Hepatocyte (in vitro differentiated cells): ENCODE measurements at regions not wholly inside any gene's neighbourhood (a gene's known extent, or its start where the extent isn't known, plus 50 kb on each side); places are given as distances from the start of the nearest gene placed in this dataset.

Experiments
- DNase-seq: peaks from one replicate; pipeline ENCODE4 v3.0.0-alpha.2; 2016; ENCODE audit warnings: low spot score
- H2AFZ ChIP-seq: fragments of 200-600 bp; sonication (generic); 2 replicates; pipeline ENCODE4 v1.6.0; 2016; ENCODE audit warnings: antibody characterized with exemption, mild to moderate bottlenecking
- H3K27ac ChIP-seq: fragments of 200-600 bp; sonication (generic); 2 replicates; pipeline ENCODE4 v1.5.1; 2016; ENCODE audit warnings: mild to moderate bottlenecking
- H3K27me3 ChIP-seq: fragments of 200-600 bp; sonication (generic); 2 replicates; pipeline ENCODE4 v1.6.1; 2016
- H3K36me3 ChIP-seq: fragments of 200-600 bp; sonication (generic); replicated peaks from 2 replicates; pipeline ENCODE4 v1.5.1; 2016; ENCODE audit warnings: low read depth; ENCODE audit not compliant: insufficient read depth
- H3K4me1 ChIP-seq: fragments of 200-600 bp; sonication (generic); 2 replicates; pipeline ENCODE4 v1.5.1; 2016; ENCODE audit warnings: mild to moderate bottlenecking, moderate library complexity; ENCODE audit not compliant: insufficient read depth
- H3K4me2 ChIP-seq: fragments of 200-600 bp; sonication (generic); 2 replicates; pipeline ENCODE4 v1.6.0; 2016
- H3K4me3 ChIP-seq: fragments of 200-600 bp; sonication (generic); 2 replicates; pipeline ENCODE4 v1.5.1; 2016; ENCODE audit warnings: mild to moderate bottlenecking
- H3K79me2 ChIP-seq: fragments of 200-600 bp; sonication (generic); 2 replicates; pipeline ENCODE4 v1.6.0; 2017; ENCODE audit warnings: mild to moderate bottlenecking
- H3K9me2 ChIP-seq: fragments of 200-600 bp; sonication (generic); replicated peaks from 2 replicates; pipeline ENCODE4 v1.6.0; 2017; ENCODE audit warnings: mild to moderate bottlenecking; ENCODE audit not compliant: insufficient read depth
- H3K9me3 ChIP-seq: fragments of 200-600 bp; sonication (generic); 2 replicates; pipeline ENCODE4 v1.5.1; 2016; ENCODE audit warnings: low read depth, mild to moderate bottlenecking
- H4K20me1 ChIP-seq: fragments of 200-600 bp; sonication (generic); 2 replicates; pipeline ENCODE4 v1.6.0; 2016; ENCODE audit warnings: mild to moderate bottlenecking; ENCODE audit not compliant: insufficient read depth, poor library complexity, severe bottlenecking
- EZH2 ChIP-seq: fragments of 200-600 bp; sonication (generic); IDR thresholded peaks from 2 replicates; pipeline ENCODE4 v1.6.1; 2016; ENCODE audit warnings: antibody characterized with exemption, mild to moderate bottlenecking, borderline replicate concordance
- EZH2phosphoT487 ChIP-seq: fragments of 200-600 bp; sonication (generic); IDR thresholded peaks from one replicate; pipeline ENCODE4 v1.6.1; 2018; ENCODE audit warnings: antibody characterized with exemption, mild to moderate bottlenecking, low read depth, moderate library complexity; ENCODE audit not compliant: unreplicated experiment, severe bottlenecking
- WGBS: methylation state at CpG from one replicate; pipeline ENCODE4 v1.1.6; 2016; ENCODE audit warnings: low lambda C conversion rate; ENCODE audit errors: missing lambda C conversion rate; 5-methylcytosine and 5-hydroxymethylcytosine counted together
- TF ChIP-seq, protein P1 (sequence below): fragments of 200-600 bp; sonication (generic); IDR thresholded peaks from 2 replicates; pipeline ENCODE4 v1.5.1; 2016; ENCODE audit warnings: antibody characterized with exemption, mild to moderate bottlenecking; ENCODE audit not compliant: poor library complexity

DNA sequence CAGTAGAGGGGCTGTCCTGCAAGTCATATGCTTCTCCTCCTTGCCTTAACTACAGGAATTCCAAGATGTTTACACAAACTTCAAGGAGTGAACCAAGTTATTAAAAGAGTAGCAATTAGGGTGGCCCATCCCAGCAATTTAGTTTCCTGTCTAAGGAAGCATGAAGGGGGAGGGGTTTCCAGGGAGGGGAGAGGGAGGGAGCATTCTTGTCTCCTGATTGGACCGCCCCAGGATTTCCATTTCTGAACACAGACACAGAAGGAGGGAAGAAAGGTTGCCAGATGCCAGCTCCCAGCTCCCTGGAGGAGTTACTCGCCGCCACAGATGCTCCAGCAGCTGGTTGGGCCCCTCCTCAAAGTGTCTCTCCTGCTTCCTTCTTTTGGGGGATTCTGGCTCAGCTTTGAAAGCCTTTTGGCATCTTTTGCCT lies 107.6 kb downstream of the TRIB2 start:
- TF ChIP-seq EZH2phosphoT487 (no peak), EZH2 (no peak)
- TF ChIP-seq, protein P1, sequence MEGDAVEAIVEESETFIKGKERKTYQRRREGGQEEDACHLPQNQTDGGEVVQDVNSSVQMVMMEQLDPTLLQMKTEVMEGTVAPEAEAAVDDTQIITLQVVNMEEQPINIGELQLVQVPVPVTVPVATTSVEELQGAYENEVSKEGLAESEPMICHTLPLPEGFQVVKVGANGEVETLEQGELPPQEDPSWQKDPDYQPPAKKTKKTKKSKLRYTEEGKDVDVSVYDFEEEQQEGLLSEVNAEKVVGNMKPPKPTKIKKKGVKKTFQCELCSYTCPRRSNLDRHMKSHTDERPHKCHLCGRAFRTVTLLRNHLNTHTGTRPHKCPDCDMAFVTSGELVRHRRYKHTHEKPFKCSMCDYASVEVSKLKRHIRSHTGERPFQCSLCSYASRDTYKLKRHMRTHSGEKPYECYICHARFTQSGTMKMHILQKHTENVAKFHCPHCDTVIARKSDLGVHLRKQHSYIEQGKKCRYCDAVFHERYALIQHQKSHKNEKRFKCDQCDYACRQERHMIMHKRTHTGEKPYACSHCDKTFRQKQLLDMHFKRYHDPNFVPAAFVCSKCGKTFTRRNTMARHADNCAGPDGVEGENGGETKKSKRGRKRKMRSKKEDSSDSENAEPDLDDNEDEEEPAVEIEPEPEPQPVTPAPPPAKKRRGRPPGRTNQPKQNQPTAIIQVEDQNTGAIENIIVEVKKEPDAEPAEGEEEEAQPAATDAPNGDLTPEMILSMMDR = no peak
- H2AFZ ChIP-seq = no peak overlapping the region
- H3K4me2 ChIP-seq = no peak overlapping the region
- no peaks in the 10 kb centered on the region for H3K27me3 ChIP-seq
- no peaks in the 10 kb centered on the region for H3K79me2 ChIP-seq
- no peak overlapping the region for H3K27ac ChIP-seq
- H3K4me1 ChIP-seq = peaks cover 5% of the 10 kb centered on the region
- H3K9me2 ChIP-seq = no peaks in the 10 kb centered on the region
- H4K20me1 ChIP-seq = no peaks in the 10 kb centered on the region
- no peaks in the 10 kb centered on the region for H3K9me3 ChIP-seq
- no peak overlapping the region for H3K4me3 ChIP-seq
- H3K36me3 ChIP-seq = no peaks in the 10 kb centered on the region
- peak; percentile 18 for DNase-seq
- 72% methylated on average over 3 of the region's 3 CpGs for WGBS

- no peak for DNase-seq
- WGBS = 77% methylated on average over 9 of the region's 9 CpGs
- Histone ChIP-seq H3K9me2 (no peaks in the 10 kb centered on the region), H3K4me2 (no peak overlapping the region), H3K4me3 (no peak overlapping the region), H3K9me3 (no peaks in the 10 kb centered on the region), H3K4me1 (peaks cover 3% of the 10 kb centered on the region), H3K27me3 (no peaks in the 10 kb centered on the region), H3K79me2 (no peaks in the 10 kb centered on the region), H4K20me1 (no peaks in the 10 kb centered on the region), H3K36me3 (no peaks in the 10 kb centered on the region), H2AFZ (no peak overlapping the region), H3K27ac (no peak overlapping the region)
- TF ChIP-seq EZH2 (no peak), EZH2phosphoT487 (no peak)
- TF ChIP-seq, protein P1 = no peak
Measured at GRCh38 chr2:12824778-12825379, 108.1 kb downstream of the TRIB2 start.

GRCh38 chr2:12826781-12827180 lies 110.0 kb downstream of the TRIB2 start:
- Histone ChIP-seq H3K9me2 (no peaks in the 10 kb centered on the region), H3K9me3 (no peaks in the 10 kb centered on the region), H3K79me2 (no peaks in the 10 kb centered on the region), H4K20me1 (no peaks in the 10 kb centered on the region), H3K36me3 (no peaks in the 10 kb centered on the region), H3K27me3 (no peaks in the 10 kb centered on the region), H3K4me2 (no peak overlapping the region), H3K4me1 (no peaks in the 10 kb centered on the region), H2AFZ (no peak overlapping the region), H3K27ac (no peak overlapping the region), H3K4me3 (no peak overlapping the region)
- TF ChIP-seq, protein P1 = no peak
- TF ChIP-seq EZH2 = no peak
- no peak for TF ChIP-seq EZH2phosphoT487
- DNase-seq = no peak
- WGBS = 94% methylated on average over 3 of the region's 3 CpGs
